ENCODE measurements at regions not wholly inside any gene's neighbourhood (a gene's known extent, or its start where the extent isn't known, plus 50 kb on each side); places are given as distances from the start of the nearest gene placed in this dataset.

DNA sequence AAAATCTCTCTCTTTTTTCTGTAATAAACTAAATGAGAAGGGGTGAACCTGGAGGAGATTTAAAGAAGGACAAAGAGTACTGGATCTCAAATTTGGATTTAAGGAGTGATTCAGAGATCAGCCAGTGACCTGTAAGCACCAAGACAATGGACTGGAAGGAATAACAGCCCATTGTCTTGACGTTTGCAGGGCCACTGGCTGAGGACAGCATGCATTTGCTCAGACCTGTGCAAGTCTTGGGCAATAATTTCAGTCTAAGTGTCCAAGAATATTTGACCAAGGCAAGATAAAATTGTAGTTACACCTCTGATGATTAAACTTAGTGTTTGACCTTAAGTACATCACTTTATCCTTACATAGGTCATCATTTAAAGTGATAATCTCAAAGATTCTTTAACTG is 55.8 kb upstream of the OSTN start:
- TF ChIP-seq, protein P1, sequence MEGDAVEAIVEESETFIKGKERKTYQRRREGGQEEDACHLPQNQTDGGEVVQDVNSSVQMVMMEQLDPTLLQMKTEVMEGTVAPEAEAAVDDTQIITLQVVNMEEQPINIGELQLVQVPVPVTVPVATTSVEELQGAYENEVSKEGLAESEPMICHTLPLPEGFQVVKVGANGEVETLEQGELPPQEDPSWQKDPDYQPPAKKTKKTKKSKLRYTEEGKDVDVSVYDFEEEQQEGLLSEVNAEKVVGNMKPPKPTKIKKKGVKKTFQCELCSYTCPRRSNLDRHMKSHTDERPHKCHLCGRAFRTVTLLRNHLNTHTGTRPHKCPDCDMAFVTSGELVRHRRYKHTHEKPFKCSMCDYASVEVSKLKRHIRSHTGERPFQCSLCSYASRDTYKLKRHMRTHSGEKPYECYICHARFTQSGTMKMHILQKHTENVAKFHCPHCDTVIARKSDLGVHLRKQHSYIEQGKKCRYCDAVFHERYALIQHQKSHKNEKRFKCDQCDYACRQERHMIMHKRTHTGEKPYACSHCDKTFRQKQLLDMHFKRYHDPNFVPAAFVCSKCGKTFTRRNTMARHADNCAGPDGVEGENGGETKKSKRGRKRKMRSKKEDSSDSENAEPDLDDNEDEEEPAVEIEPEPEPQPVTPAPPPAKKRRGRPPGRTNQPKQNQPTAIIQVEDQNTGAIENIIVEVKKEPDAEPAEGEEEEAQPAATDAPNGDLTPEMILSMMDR (conservative IDR thresholded peaks at IDR 0.05; ENCODE audit: low read depth, low read length), result no peak
- no peak for TF ChIP-seq EZH2 (IDR thresholded peaks at IDR 0.05; ENCODE audit: borderline replicate concordance, low read depth, low read length, poor library complexity, severe bottlenecking)

Data from A673 (cell line).